Breast epithelium (tissue), 3 donors: ENCODE measurements at regions not wholly inside any gene's neighbourhood (a gene's known extent, or its start where the extent isn't known, plus 50 kb on each side); places are given as distances from the start of the nearest gene placed in this dataset.

ENCODE experiments used
- POLR2A ChIP-seq: fragments of 450-650 bp; IDR thresholded peaks from one replicate; pipeline ENCODE4 v1.6.1; 2016; ENCODE audit warnings: antibody characterized with exemption, mild to moderate bottlenecking, moderate library complexity
- POLR2AphosphoS5 ChIP-seq, 3 donors: sonication (generic); formaldehyde crosslinking; IDR thresholded peaks; one replicate each; pipeline ENCODE4 v1.6.1; 2017; ENCODE audit warnings: antibody characterized with exemption in 3 of 3
- TF ChIP-seq, protein P1 (sequence below), 3 donors: fragments of 450-650 bp; IDR thresholded peaks; one replicate each; pipeline ENCODE4 v1.5.1; 2016 to 2017; ENCODE audit warnings: antibody characterized with exemption in 3 of 3, mild to moderate bottlenecking in 3 of 3, moderate library complexity in 3 of 3

DNA sequence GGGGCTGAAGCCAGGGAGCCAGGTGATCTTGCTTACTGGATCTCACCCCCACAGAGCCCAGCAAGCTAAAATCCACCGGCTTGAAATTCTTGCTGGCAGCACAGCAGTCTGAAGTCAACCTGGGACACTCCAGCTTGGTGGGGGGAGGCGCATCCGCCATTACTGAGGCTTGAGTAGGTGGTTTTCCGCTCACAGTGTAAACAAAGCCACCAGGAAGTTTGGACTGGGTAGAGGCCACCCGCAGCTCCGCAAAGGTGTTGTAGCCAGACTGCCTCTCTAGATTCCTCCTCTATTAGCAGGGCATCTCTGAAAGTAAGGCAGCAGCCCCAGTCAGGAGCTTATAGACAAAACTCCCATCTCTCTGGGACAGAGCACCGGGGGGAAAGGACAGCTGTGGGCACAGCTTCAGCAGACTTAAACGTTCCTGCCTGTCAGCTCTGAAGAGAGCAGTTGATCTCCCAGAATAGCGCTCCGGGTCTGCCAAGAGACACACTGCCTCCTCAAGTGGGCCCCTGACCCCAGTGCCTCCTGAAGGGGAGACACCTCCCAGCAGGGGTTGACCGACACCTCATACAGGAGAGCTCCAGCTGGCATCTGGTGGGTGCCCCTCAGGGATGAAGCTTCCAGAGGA is 206.3 kb upstream of the KHDRBS2 start:
- TF ChIP-seq, protein P1, sequence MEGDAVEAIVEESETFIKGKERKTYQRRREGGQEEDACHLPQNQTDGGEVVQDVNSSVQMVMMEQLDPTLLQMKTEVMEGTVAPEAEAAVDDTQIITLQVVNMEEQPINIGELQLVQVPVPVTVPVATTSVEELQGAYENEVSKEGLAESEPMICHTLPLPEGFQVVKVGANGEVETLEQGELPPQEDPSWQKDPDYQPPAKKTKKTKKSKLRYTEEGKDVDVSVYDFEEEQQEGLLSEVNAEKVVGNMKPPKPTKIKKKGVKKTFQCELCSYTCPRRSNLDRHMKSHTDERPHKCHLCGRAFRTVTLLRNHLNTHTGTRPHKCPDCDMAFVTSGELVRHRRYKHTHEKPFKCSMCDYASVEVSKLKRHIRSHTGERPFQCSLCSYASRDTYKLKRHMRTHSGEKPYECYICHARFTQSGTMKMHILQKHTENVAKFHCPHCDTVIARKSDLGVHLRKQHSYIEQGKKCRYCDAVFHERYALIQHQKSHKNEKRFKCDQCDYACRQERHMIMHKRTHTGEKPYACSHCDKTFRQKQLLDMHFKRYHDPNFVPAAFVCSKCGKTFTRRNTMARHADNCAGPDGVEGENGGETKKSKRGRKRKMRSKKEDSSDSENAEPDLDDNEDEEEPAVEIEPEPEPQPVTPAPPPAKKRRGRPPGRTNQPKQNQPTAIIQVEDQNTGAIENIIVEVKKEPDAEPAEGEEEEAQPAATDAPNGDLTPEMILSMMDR (IDR thresholded peaks at IDR 0.05): no peak
- no peak for TF ChIP-seq POLR2A
- TF ChIP-seq POLR2AphosphoS5 (IDR thresholded peaks at IDR 0.05): no peak
